WTC11 (cell line): ENCODE measurements at regions not wholly inside any gene's neighbourhood (a gene's known extent, or its start where the extent isn't known, plus 50 kb on each side); places are given as distances from the start of the nearest gene placed in this dataset.

Source experiments
- ATF2 ChIP-seq: sonication (generic); formaldehyde crosslinking; IDR thresholded peaks from 2 replicates; pipeline ENCODE4 v1.8.1; 2022; ENCODE audit warnings: low read depth, missing genetic modification reagents, borderline replicate concordance
- CTCF ChIP-seq: fragments of 200-600 bp; IDR thresholded peaks from 2 replicates; pipeline ENCODE4 v1.8.0; 2022; ENCODE audit warnings: antibody characterized with exemption
- SP1 ChIP-seq: sonication (generic); formaldehyde crosslinking; conservative IDR thresholded peaks from 2 replicates; pipeline ENCODE4 v1.8.1; 2022; ENCODE audit warnings: missing genetic modification reagents
- ZNF138 ChIP-seq: sonication (generic); formaldehyde crosslinking; conservative IDR thresholded peaks from 2 replicates; pipeline ENCODE4 v1.8.1; 2022; ENCODE audit warnings: mild to moderate bottlenecking, moderate library complexity, missing genetic modification reagents
- ZNF219 ChIP-seq: sonication (generic); formaldehyde crosslinking; IDR thresholded peaks from 2 replicates; pipeline ENCODE4 v1.8.0; 2023; ENCODE audit warnings: missing genetic modification reagents, mild to moderate bottlenecking, borderline replicate concordance
- ZNF416 ChIP-seq: fragments of 250-450 bp; sonication (Bioruptor Pico); IDR thresholded peaks from 2 replicates; pipeline ENCODE4 v1.9.0; 2021; ENCODE audit warnings: mild to moderate bottlenecking, inconsistent platforms

- TF ChIP-seq ZNF138 (CRISPR knock-in tag) (no peak), ZNF416 (CRISPR knock-in tag) (no peak), CTCF (no peak), SP1 (CRISPR knock-in tag) (no peak), ZNF219 (CRISPR knock-in tag) (no peak), ATF2 (CRISPR knock-in tag) (no peak)
These were observed 122.9 kb upstream of the GATB start for GRCh38 chr4:151883747-151884146.
